K562 (cell line): ENCODE measurements at regions not wholly inside any gene's neighbourhood (a gene's known extent, or its start where the extent isn't known, plus 50 kb on each side); places are given as distances from the start of the nearest gene placed in this dataset.

Experiments used
- ATAC-seq: fragments of 200-7000 bp; cut with Tn5 transposase; 3 replicates; pipeline ENCODE4 v1.9.1; 2020; ENCODE audit warnings: moderate library complexity
- BruUV-seq: library from RNA; stranded (reverse); fragments of 400-500 nt; replicated peaks from 2 replicates; lab custom pipeline; 2021; lab: Mats Ljungman, UMichigan
- CTCF ChIA-PET: fragments of 300-600 bp; formaldehyde crosslinking; extraction: SDS; loops from one replicate; lab custom pipeline; 2021; ENCODE audit warnings: low intra/inter-chr PET ratio; lab: Yijun Ruan, JAX
- POLR2A ChIA-PET: fragments of 300-600, 350-650 bp; sonication (Branson Sonifier 250); formaldehyde crosslinking; extraction: SDS; loops from one replicate; lab custom pipeline; 2021; ENCODE audit warnings: antibody characterized with exemption, inconsistent platforms; lab: Yijun Ruan, JAX
- DNase-seq, 4 experiments: peaks; one replicate each; pipeline versions ENCODE4 v3.0.0 to v3.0.0-alpha.2; 2011 to 2018; ENCODE audit warnings: low spot score in 3 of 4, mixed read lengths in 3 of 4; ENCODE audit errors: extremely low read depth in 1 of 4
- FAIRE-seq: peaks from 2 replicates; lab custom pipeline; 2011; peaks lifted over from hg19 to GRCh38; lab: Jason Lieb, UNC
- H2AFZ ChIP-seq: 2 replicates; pipeline ENCODE4 v1.6.0; 2011; ENCODE audit warnings: low read depth, low read length, control low read depth, inconsistent platforms
- H3K27ac ChIP-seq: fragments of 200-600 bp; 3 replicates; pipeline ENCODE4 v1.8.0; 2011; ENCODE audit warnings: low read depth, mild to moderate bottlenecking, control low read depth, inconsistent platforms, low read length, moderate library complexity, mixed read lengths; ENCODE audit errors: extremely low read depth
- H3K27me3 ChIP-seq, 2 experiments: fragments of 300-600 bp in 1 of 2; 2 replicates in 1 of 2; 3 replicates in 1 of 2; pipeline versions ENCODE4 v1.6.0 to v1.8.0; 2011; ENCODE audit warnings: inconsistent platforms in 2 of 2, low read length in 2 of 2, mild to moderate bottlenecking in 1 of 2, mixed read lengths in 1 of 2, moderate library complexity in 1 of 2; ENCODE audit not compliant: control insufficient read depth in 2 of 2, insufficient read depth in 2 of 2
- H3K36me3 ChIP-seq: fragments of 300-600 bp; 3 replicates; pipeline ENCODE4 v1.8.0; 2011; ENCODE audit warnings: mild to moderate bottlenecking, low read length, inconsistent platforms; ENCODE audit not compliant: control insufficient read depth, insufficient read depth
- H3K4me1 ChIP-seq, 2 experiments: fragments of 200-600 bp in 1 of 2; replicated peaks in 1 of 2; 2 replicates in 1 of 2; 3 replicates in 1 of 2; pipeline versions ENCODE4 v1.5.1 to v1.8.0; 2011; ENCODE audit warnings: inconsistent platforms in 2 of 2, low read length in 2 of 2, mild to moderate bottlenecking in 1 of 2, mixed read lengths in 1 of 2, moderate library complexity in 1 of 2; ENCODE audit not compliant: control insufficient read depth in 2 of 2, insufficient read depth in 2 of 2
- H3K4me2 ChIP-seq: 2 replicates; pipeline ENCODE4 v1.6.1; 2011; ENCODE audit warnings: low read length, control low read depth, inconsistent platforms, mixed read lengths; ENCODE audit not compliant: insufficient read depth
- H3K4me3 ChIP-seq: fragments of 200-600 bp; sonication (generic), shearing (Covaris generic); 2 replicates; pipeline ENCODE4 v1.5.1; 2016; ENCODE audit warnings: control low read depth, inconsistent platforms
- H3K79me2 ChIP-seq: fragments of 200-600 bp; 3 replicates; pipeline ENCODE4 v1.8.0; 2011; ENCODE audit warnings: low read length, inconsistent platforms; ENCODE audit not compliant: control insufficient read depth, insufficient read depth
- H3K9ac ChIP-seq, 2 experiments: 2 replicates each; pipeline versions ENCODE4 v1.6.0 to v1.6.1; 2011; ENCODE audit warnings: low read depth in 2 of 2, low read length in 2 of 2, control low read depth in 1 of 2, inconsistent platforms in 1 of 2, mild to moderate bottlenecking in 1 of 2, mixed read lengths in 1 of 2; ENCODE audit not compliant: insufficient read depth in 1 of 2
- H3K9me1 ChIP-seq: one replicate; pipeline ENCODE4 v1.6.0; 2011; ENCODE audit warnings: inconsistent platforms, mild to moderate bottlenecking, low read length, moderate library complexity; ENCODE audit not compliant: control insufficient read depth, insufficient read depth
- H3K9me3 ChIP-seq: replicated peaks from 2 replicates; pipeline ENCODE4 v1.5.1; 2011; ENCODE audit warnings: low read depth, low read length, inconsistent platforms; ENCODE audit not compliant: control insufficient read depth, insufficient read depth
- H4K20me1 ChIP-seq: replicated peaks from 2 replicates; pipeline ENCODE4 v1.6.1; 2011; ENCODE audit warnings: low read length, inconsistent platforms, mixed read lengths; ENCODE audit not compliant: control insufficient read depth, insufficient read depth
- BRD9 ChIP-seq: fragments of 450-650 bp; IDR thresholded peaks from 2 replicates; pipeline ENCODE4 v1.6.1; 2018; ENCODE audit warnings: low read depth; ENCODE audit not compliant: partially characterized antibody
- CTBP1 ChIP-seq: fragments of 450-650 bp; IDR thresholded peaks from 2 replicates; pipeline ENCODE4 v1.6.1; 2016; ENCODE audit warnings: borderline replicate concordance
- DNMT1 ChIP-seq: fragments of 450-650 bp; IDR thresholded peaks from 2 replicates; pipeline ENCODE4 v1.6.1; 2016; ENCODE audit warnings: antibody characterized with exemption, mild to moderate bottlenecking
- FOXK2 ChIP-seq, 2 experiments: fragments of 450-650 bp; IDR thresholded peaks in 1 of 2; conservative IDR thresholded peaks in 1 of 2; 2 replicates each; pipeline ENCODE4 v1.6.1; 2016; ENCODE audit warnings: low read depth in 2 of 2, mild to moderate bottlenecking in 1 of 2
- HES1 ChIP-seq: fragments of 450-650 bp; IDR thresholded peaks from 2 replicates; pipeline ENCODE4 v1.6.1; 2016; ENCODE audit warnings: low read depth, mild to moderate bottlenecking, moderate library complexity
- HEY1 ChIP-seq: fragments of 250-450 bp; sonication (Bioruptor Pico); IDR thresholded peaks from 2 replicates; pipeline ENCODE4 v1.5.0; 2020; ENCODE audit warnings: mild to moderate bottlenecking, moderate library complexity, borderline replicate concordance
- HNRNPK ChIP-seq: fragments of 200-400 bp; formaldehyde crosslinking; IDR thresholded peaks from one replicate; pipeline ENCODE4 v1.6.1; 2018; ENCODE audit warnings: mild to moderate bottlenecking, low read depth, low read length; ENCODE audit not compliant: poor library complexity, severe bottlenecking
- NELFE ChIP-seq: IDR thresholded peaks from 2 replicates; pipeline ENCODE4 v1.6.1; 2011; ENCODE audit warnings: mild to moderate bottlenecking; ENCODE audit not compliant: insufficient read depth, insufficient read length
- NFIX ChIP-seq: fragments of 250-450 bp; sonication (Bioruptor Pico); IDR thresholded peaks from 2 replicates; pipeline ENCODE4 v1.4.0; 2020; ENCODE audit warnings: low read depth, mild to moderate bottlenecking, moderate library complexity
- NFXL1 ChIP-seq: fragments of 450-650 bp; formaldehyde crosslinking; IDR thresholded peaks from 2 replicates; pipeline ENCODE4 v1.4.0; 2021; ENCODE audit warnings: mild to moderate bottlenecking
- NR3C1 ChIP-seq: sonication (generic); formaldehyde crosslinking; IDR thresholded peaks from 2 replicates; pipeline ENCODE4 v1.8.1; 2022; ENCODE audit warnings: missing genetic modification reagents
- POLR3G ChIP-seq: IDR thresholded peaks from 2 replicates; pipeline ENCODE4 v1.6.1; 2011; ENCODE audit not compliant: insufficient read length, insufficient replicate concordance; ENCODE audit errors: extremely low read depth
- RBM34 ChIP-seq: fragments of 200-400 bp; formaldehyde crosslinking; IDR thresholded peaks from 2 replicates; pipeline ENCODE4 v1.6.1; 2018; ENCODE audit warnings: low read length, borderline replicate concordance; ENCODE audit not compliant: insufficient read depth
- RHOXF2B ChIP-seq: fragments of 250-450 bp; sonication (Bioruptor Pico); conservative IDR thresholded peaks from 2 replicates; pipeline ENCODE4 v1.5.1; 2021
- SNRNP70 ChIP-seq: fragments of 200-400 bp; formaldehyde crosslinking; optimal IDR thresholded peaks from 2 replicates; pipeline ENCODE3; 2017; ENCODE audit warnings: low read depth, low read length
- SP2 ChIP-seq: IDR thresholded peaks from 2 replicates; pipeline ENCODE4 v1.6.1; 2011; ENCODE audit warnings: mild to moderate bottlenecking, low read depth, low read length, moderate library complexity; ENCODE audit not compliant: poor library complexity, severe bottlenecking; ENCODE audit errors: extremely low read depth
- TEAD4 ChIP-seq, 2 experiments: sonication (generic) in 1 of 2; formaldehyde crosslinking in 1 of 2; IDR thresholded peaks; 2 replicates each; pipeline versions ENCODE4 v1.6.1 to v1.8.0; 2012 to 2022; ENCODE audit warnings: borderline replicate concordance in 1 of 2, inconsistent platforms in 1 of 2, low read length in 1 of 2, mild to moderate bottlenecking in 1 of 2, missing genetic modification reagents in 1 of 2
- ZNF174 ChIP-seq: fragments of 250-450 bp; sonication (Bioruptor Pico); IDR thresholded peaks from 2 replicates; pipeline ENCODE4 v1.4.0; 2020; ENCODE audit warnings: mild to moderate bottlenecking
- WGBS: fragments of 100-300 bp; shearing (Covaris generic); methylation state at CpG from one replicate; pipeline ENCODE4 v1.1.6; 2016; ENCODE audit warnings: low coverage, mixed read lengths; ENCODE audit not compliant: insufficient coverage; ENCODE audit errors: missing lambda C conversion rate; 5-methylcytosine and 5-hydroxymethylcytosine counted together
- in situ Hi-C: fragments of 300-500 bp; cut with MboI; formaldehyde crosslinking; loops from 4 replicates; pipeline ENCODE4 v1.15.0; 2018; ENCODE audit warnings: inconsistent platforms, mixed read lengths
- intact Hi-C: fragments of 100-400 bp; cut with micrococcal nuclease; formaldehyde crosslinking; loops from 2 replicates; pipeline ENCODE4 v1.14.2; 2022
- TF ChIP-seq, protein P1 (sequence below), 3 experiments: fragments of 200-800 bp in 1 of 3; sonication (Bioruptor generic) in 1 of 3; sonication (generic) in 1 of 3; formaldehyde crosslinking in 1 of 3; IDR thresholded peaks; 2 replicates each; pipeline versions ENCODE4 v1.6.1 to v1.8.0; 2016 to 2022; ENCODE audit warnings: mild to moderate bottlenecking in 2 of 3, missing compliant biosample characterization in 2 of 3, missing genetic modification characterization in 2 of 3, missing genetic modification reagents in 1 of 3

- DNase-seq, result no peak
- intact Hi-C loops, result no loop called here
- no peak overlapping the region for H3K4me2 ChIP-seq
- no peaks in the 10 kb centered on the region for H3K79me2 ChIP-seq
- no peaks in the 10 kb centered on the region for H3K9me3 ChIP-seq
- TF ChIP-seq HEY1 (CRISPR knock-in tag) (no peak), HNRNPK (no peak), RBM34 (no peak), SP2 (no peak), SNRNP70 (no peak), DNMT1 (no peak), ZNF174 (CRISPR knock-in tag) (no peak), NFIX (CRISPR knock-in tag) (no peak), NELFE (no peak), POLR3G (no peak), NFXL1 (CRISPR knock-in tag) (no peak), BRD9 (no peak), TEAD4 (IDR thresholded peaks at IDR 0.05; ENCODE audit: low read length) (no peak), TEAD4 (CRISPR knock-in tag; IDR thresholded peaks at IDR 0.05; ENCODE audit: borderline replicate concordance) (no peak), CTBP1 (no peak), FOXK2 (conservative IDR thresholded peaks at IDR 0.05 in 1 of 2, IDR thresholded peaks at IDR 0.05 in 1 of 2; ENCODE audit: low read depth in 2 of 2) (no peak), RHOXF2B (CRISPR knock-in tag) (no peak), NR3C1 (CRISPR knock-in tag) (no peak), HES1 (no peak)
- TF ChIP-seq, protein P1, sequence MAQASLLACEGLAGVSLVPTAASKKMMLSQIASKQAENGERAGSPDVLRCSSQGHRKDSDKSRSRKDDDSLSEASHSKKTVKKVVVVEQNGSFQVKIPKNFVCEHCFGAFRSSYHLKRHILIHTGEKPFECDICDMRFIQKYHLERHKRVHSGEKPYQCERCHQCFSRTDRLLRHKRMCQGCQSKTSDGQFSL (CRISPR knock-in tag; IDR thresholded peaks at IDR 0.05), result no peak
- TF ChIP-seq, protein P1 (tag; IDR thresholded peaks at IDR 0.05), result no peak
- TF ChIP-seq, all 486 proteins: peak for 0
- Histone ChIP-seq H3K4me1 (no peaks in the 10 kb centered on the region; a peak in 1 of 5 replicates), H3K9ac (no peak overlapping the region), H3K27ac (no peak overlapping the region), H4K20me1 (no peaks in the 10 kb centered on the region), H2AFZ (no peak overlapping the region), H3K9me1 (no peaks in the 10 kb centered on the region), H3K36me3 (no peaks in the 10 kb centered on the region), H3K4me3 (no peak overlapping the region), H3K27me3 (no peaks in the 10 kb centered on the region)
- BruUV-seq, result no TSS peak
- ATAC-seq, result no peak
- POLR2A ChIA-PET, result interaction anchor here (1.6 kb wide), 1 partner anchor 232 kb away, joined by 5 read pairs; no protein-coding TSS in a partner anchor
- no peak for FAIRE-seq
- in situ Hi-C loops, result no loop called here
- WGBS, result 13% methylated on average over 1 of the region's 1 CpG
- CTCF ChIA-PET, result no interaction called here
Measured at GRCh38 chr11:95387325-95387724, 156.3 kb upstream of the SESN3 start.
